Skin epidermis (tissue), 12 donors: ENCODE measurements at regions not wholly inside any gene's neighbourhood (a gene's known extent, or its start where the extent isn't known, plus 50 kb on each side); places are given as distances from the start of the nearest gene placed in this dataset.
"Not testable (repeated sequence)": the region's sequence is repeated elsewhere in the genome, so short reads cannot be mapped to it uniquely, and the experiment has no call there.

Source experiments
- H3K27ac ChIP-seq, 21 experiments: fragments of 200-600 bp; sonication (generic) in 11 of 21; one replicate each; pipeline ENCODE4 v1.5.0; 2020; ENCODE audit warnings: mild to moderate bottlenecking in 3 of 21, inconsistent platforms in 2 of 21, moderate library complexity in 2 of 21
- H3K4me3 ChIP-seq, 7 experiments: fragments of 200-600 bp; sonication (generic) in 2 of 7; one replicate each; pipeline ENCODE4 v1.5.0; 2020; ENCODE audit warnings: inconsistent platforms in 2 of 7, mild to moderate bottlenecking in 2 of 7, moderate library complexity in 1 of 7

- no peak overlapping the region for H3K4me3 ChIP-seq
- H3K27ac ChIP-seq: no peak overlapping the region
Observed at GRCh38 chr2:171266102-171266501, 105.4 kb upstream of the TLK1 start.

DNA sequence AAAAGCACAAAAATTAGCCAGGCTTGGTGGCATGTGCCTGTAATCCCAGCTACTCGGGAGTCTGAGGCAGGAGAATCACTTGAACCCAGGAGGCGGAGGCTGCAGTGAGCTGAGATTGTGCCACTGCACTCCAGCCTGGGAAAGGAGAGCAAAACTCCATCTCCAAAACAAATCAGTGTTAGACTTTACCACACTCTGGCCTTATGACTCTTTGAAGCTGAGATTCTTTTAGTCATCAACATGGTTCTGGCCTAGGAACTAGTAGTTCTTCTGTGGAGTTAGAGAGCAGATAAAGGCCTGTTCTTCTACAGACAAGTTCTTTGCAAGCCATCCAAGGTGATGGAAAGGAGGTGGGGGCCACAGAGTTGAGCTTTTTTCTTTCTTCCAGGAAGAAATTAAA is 100.8 kb upstream of the TLK1 start:
- peak overlapping the region in 1 of 21 experiments; percentile 18 for H3K27ac ChIP-seq
- not testable (repeated sequence) for H3K4me3 ChIP-seq

GRCh38 chr2:171260471-171261424 is 100.1 kb upstream of the TLK1 start:
- peak overlapping the region in 1 of 21 experiments; percentile 18 for H3K27ac ChIP-seq
- no peak overlapping the region for H3K4me3 ChIP-seq

DNA sequence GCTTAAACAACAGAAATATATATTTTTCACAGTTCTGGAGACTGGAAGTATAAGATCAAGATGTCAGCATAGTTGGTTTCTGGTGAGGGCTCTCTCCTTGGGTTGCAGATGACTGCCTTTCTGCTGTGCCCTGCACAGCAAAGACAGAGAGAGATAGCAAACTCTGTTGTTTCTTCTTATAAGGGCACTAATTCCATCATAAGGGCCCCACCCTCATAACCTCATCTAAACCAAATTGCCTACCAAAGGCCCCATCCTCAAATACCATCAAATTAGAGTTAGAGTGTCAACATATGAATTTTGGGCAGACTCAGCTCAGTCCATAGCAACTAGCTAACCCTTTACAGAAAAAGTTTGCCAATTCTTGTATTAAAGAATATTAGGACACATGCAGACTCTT is 94.0 kb upstream of the TLK1 start:
- no peak overlapping the region for H3K4me3 ChIP-seq
- H3K27ac ChIP-seq: no peak overlapping the region

GRCh38 chr2:171253900-171254650 is 93.4 kb upstream of the TLK1 start:
- Histone ChIP-seq H3K27ac (no peak overlapping the region), H3K4me3 (no peak overlapping the region)

DNA sequence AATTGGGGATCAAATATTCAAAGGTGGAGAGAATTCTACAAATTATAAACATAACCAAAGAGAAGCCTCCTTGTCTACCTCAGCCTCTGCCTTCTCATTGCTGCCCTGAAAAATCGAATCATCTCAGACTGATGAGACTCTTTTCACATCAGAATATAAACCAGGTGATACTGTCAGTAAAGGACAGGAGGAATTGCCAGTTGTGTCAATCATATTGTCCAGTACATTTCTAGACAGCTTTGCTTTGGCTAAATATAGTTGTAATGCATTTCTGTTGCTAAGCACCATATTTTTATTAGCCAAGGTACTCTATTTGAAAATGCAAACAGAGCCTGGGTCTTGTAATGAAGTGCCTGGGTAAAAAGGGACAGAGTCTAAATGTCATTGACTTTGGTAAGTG is 92.6 kb upstream of the TLK1 start:
- Histone ChIP-seq H3K4me3 (no peak overlapping the region), H3K27ac (no peak overlapping the region)

DNA sequence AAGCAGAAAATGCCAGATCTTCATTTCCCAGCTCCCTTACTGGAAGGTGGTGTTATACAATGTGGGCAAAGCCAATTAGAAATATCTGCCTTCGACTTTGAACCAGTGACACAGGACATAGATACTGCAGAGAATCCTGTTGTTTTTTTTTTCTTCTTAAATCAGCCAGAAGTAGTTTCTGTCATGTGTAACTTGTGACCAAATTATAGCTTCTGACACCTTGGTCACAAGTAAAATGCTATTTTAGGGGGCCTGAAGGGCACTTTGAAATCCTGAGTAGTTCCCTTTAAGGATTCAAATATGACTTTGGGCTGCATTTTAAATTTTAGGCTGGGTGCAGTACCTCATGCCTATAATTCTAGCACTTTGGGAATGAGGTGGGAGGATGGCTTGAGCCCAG is 89.0 kb upstream of the TLK1 start:
- H3K4me3 ChIP-seq: no peak overlapping the region
- H3K27ac ChIP-seq: peak overlapping the region in 1 of 21 experiments; percentile 30

GRCh38 chr2:171247741-171248662 is 87.3 kb upstream of the TLK1 start:
- Histone ChIP-seq H3K4me3 (no peak overlapping the region), H3K27ac (peak overlapping the region in 5 of 21 experiments; percentile 4 to 72 (median 53))

GRCh38 chr2:171244970-171245782 is 84.5 kb upstream of the TLK1 start:
- H3K4me3 ChIP-seq: no peak overlapping the region

DNA sequence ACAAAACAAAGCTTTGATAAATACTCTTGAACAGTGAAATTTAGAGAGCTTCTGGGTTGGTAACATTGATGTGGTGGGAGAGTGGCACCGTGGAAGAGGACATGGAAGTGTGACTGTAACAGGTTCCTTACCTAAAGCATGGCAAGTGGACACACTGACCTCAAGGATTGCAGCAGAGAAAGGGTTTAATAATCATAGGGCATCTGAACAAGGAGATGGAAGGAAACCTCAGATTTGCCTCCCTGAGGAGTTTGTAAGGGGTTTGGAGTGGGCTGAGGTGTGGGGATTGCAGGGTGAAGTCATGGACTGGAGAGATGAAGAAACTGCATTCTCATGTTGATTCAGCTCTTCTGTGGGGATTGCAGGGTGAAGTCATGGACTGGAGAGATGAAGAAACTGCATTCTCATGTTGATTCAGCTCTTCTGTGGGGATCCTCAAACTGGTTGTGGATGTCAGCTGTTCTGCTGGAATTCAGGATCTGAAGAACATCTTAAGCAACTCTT is 83.8 kb upstream of the TLK1 start:
- H3K4me3 ChIP-seq: no peak overlapping the region
- H3K27ac ChIP-seq: peak overlapping the region in 6 of 21 experiments; percentile 12 to 57 (median 38)

More at GRCh38 chr2:171244970-171245782, 84.5 kb upstream of the TLK1 start:
- H3K27ac ChIP-seq: peak overlapping the region in 6 of 21 experiments; percentile 25 to 57 (median 38)

DNA sequence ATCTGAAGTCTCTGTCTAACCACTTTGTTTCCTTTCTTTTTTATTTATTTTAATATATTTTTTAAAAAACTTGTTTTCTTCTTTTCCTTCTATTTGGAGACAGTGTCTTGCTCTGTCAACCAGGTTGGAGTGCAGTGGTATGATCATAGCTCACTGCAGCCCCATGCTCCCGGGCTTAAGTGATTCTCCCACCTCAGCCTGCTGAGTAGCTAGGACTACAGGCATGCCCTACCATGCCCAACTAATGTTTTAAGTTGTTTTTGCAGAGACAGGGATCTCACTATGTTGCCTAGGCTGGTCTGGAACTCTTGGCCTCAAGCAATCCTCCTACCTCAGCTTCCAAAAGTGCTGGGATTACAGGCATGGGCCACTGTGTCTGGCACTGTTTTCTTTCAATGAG is 81.1 kb upstream of the TLK1 start:
- Histone ChIP-seq H3K4me3 (no peak overlapping the region), H3K27ac (no peak overlapping the region)

DNA sequence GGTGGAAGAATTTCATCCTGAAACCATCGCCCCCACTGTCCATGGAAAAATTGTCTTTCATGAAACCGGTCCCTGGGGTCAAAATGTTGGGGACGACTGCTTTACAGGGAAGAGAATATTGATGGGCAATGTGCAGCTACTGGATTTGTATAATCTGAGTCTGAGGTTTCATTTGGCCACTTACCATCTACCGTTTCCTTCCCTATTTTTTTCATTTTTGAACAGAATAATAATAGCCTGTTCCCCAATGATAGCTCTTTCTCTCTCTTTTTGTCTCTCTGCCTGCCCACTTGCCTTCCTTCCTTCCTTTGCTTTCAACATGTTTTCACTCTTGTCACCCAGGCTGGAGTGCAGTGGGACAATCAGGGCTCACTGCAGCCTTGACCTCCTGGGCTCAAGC is 78.3 kb upstream of the TLK1 start:
- Histone ChIP-seq H3K27ac (no peak overlapping the region), H3K4me3 (no peak overlapping the region)

GRCh38 chr2:171237751-171238505 is 77.2 kb upstream of the TLK1 start:
- no peak overlapping the region for H3K4me3 ChIP-seq
- H3K27ac ChIP-seq: no peak overlapping the region

GRCh38 chr2:171235262-171235881 is 74.7 kb upstream of the TLK1 start:
- Histone ChIP-seq H3K4me3 (no peak overlapping the region), H3K27ac (no peak overlapping the region)

DNA sequence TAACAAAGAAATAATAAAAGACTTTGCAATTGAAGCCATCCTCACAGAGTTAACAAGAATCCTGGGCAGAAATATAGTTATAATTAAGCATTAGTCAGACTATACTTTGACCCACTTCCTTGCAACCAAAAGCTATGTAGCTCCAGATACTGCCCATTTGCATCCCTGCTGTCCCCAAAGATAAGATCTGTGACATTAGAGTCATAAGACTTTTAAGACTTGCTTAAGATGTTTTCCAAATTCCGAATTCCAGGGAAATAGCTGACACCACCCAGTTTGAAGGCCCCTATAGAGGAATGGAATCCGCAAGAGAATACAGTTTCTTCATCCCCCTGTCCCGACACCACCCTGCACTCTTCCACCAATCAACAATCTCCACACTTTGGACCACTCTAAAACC is 69.5 kb upstream of the TLK1 start:
- Histone ChIP-seq H3K27ac (no peak overlapping the region), H3K4me3 (no peak overlapping the region)

- Histone ChIP-seq H3K4me3 (no peak overlapping the region), H3K27ac (no peak overlapping the region)
Observed at GRCh38 chr2:171228826-171229225, 68.1 kb upstream of the TLK1 start.

DNA sequence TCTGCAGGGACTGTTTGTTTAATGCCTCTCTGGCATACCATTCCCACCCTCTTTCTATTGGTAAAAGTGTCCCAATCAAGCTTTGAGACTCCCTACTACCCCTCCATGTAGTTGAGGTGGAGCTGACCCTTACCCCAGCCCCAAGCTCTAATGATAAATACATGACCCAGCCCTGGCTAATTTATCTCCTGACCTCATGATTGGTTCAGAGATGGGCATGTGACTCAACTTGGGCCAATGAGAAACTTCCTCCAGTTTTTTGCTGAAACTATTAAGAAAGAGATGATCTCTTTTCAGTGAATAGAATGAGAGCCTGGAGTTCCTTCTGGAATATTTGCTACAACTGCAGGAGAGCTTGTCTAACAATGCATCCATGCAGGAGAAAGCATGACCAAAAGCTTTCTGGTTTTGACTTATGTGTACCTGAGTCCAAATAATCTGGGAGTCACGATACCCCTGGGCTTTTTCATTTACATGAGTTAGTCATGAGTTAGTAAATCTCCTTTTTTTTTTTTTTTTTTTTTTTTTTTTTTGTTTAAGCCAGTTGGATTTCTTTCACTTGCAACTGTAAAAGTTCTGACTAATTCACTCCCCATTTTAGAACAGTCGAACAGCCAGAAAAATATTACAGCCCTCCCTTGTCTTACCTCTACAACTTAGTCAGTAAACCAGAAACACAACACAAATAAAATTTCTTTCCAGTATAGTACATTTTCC is 66.5 kb upstream of the TLK1 start:
- Histone ChIP-seq H3K4me3 (no peak overlapping the region), H3K27ac (no peak overlapping the region)
